ENCODE measurements at regions not wholly inside any gene's neighbourhood (a gene's known extent, or its start where the extent isn't known, plus 50 kb on each side); places are given as distances from the start of the nearest gene placed in this dataset.

GRCh38 chr13:79802389-79803085, 321.6 kb downstream of the NDFIP2 start:
- TF ChIP-seq CTCF (IDR thresholded peaks at IDR 0.05; ENCODE audit: low read depth, low read length) = no peak
- no peak overlapping the region for H3K4me3 ChIP-seq (ENCODE audit: low read depth, low read length)
- H3K4me1 ChIP-seq = peaks cover 37% of the 10 kb centered on the region
- DNase-seq = peak; percentile 26
- H3K36me3 ChIP-seq = no peaks in the 10 kb centered on the region
- H3K27me3 ChIP-seq = no peaks in the 10 kb centered on the region
- H3K9me3 ChIP-seq = no peaks in the 10 kb centered on the region

GRCh38 chr13:79799059-79799867, 318.3 kb downstream of the NDFIP2 start:
- H3K27me3 ChIP-seq = no peaks in the 10 kb centered on the region
- TF ChIP-seq CTCF (IDR thresholded peaks at IDR 0.05; ENCODE audit: low read depth, low read length) = no peak
- H3K36me3 ChIP-seq = no peaks in the 10 kb centered on the region
- peak; percentile 65 for DNase-seq
- no peak overlapping the region for H3K4me3 ChIP-seq (ENCODE audit: low read depth, low read length)
- peaks cover 45% of the 10 kb centered on the region for H3K4me1 ChIP-seq
- H3K9me3 ChIP-seq = no peaks in the 10 kb centered on the region

GRCh38 chr13:79796136-79796535, 315.2 kb downstream of the NDFIP2 start:
- no peaks in the 10 kb centered on the region for H3K27me3 ChIP-seq
- no peak overlapping the region for H3K4me3 ChIP-seq (ENCODE audit: low read depth, low read length)
- DNase-seq = peak; percentile 38
- no peak for TF ChIP-seq CTCF (IDR thresholded peaks at IDR 0.05; ENCODE audit: low read depth, low read length)
- H3K9me3 ChIP-seq = no peaks in the 10 kb centered on the region
- H3K36me3 ChIP-seq = no peaks in the 10 kb centered on the region
- peaks cover 20% of the 10 kb centered on the region for H3K4me1 ChIP-seq

GRCh38 chr13:79794931-79795330, 314.0 kb downstream of the NDFIP2 start:
- no peak for TF ChIP-seq CTCF (IDR thresholded peaks at IDR 0.05; ENCODE audit: low read depth, low read length)
- Histone ChIP-seq H3K4me3 (ENCODE audit: low read depth, low read length) (no peak overlapping the region), H3K27me3 (no peaks in the 10 kb centered on the region), H3K4me1 (peaks cover 10% of the 10 kb centered on the region), H3K36me3 (no peaks in the 10 kb centered on the region), H3K9me3 (no peaks in the 10 kb centered on the region; the same call in 1 of the 2 replicates)
- no peak for DNase-seq

- no peak overlapping the region for H3K4me3 ChIP-seq (ENCODE audit: low read depth, low read length)
- DNase-seq = no peak
- no peaks in the 10 kb centered on the region for H3K27me3 ChIP-seq
- no peaks in the 10 kb centered on the region for H3K36me3 ChIP-seq
- peaks cover 8% of the 10 kb centered on the region for H3K4me1 ChIP-seq
- no peak for TF ChIP-seq CTCF (IDR thresholded peaks at IDR 0.05; ENCODE audit: low read depth, low read length)
- H3K9me3 ChIP-seq = no peaks in the 10 kb centered on the region; the same call in 1 of the 2 replicates
Observed at GRCh38 chr13:79792716-79793115, 311.8 kb downstream of the NDFIP2 start.

Measured in BE2C (cell line).